C4-2B (cell line): ENCODE measurements at regions not wholly inside any gene's neighbourhood (a gene's known extent, or its start where the extent isn't known, plus 50 kb on each side); places are given as distances from the start of the nearest gene placed in this dataset.

Experiments used
- H3K27ac ChIP-seq: fragments of 450-650 bp; 2 replicates; pipeline ENCODE4 v1.5.1; 2017
- CTCF ChIP-seq: fragments of 450-650 bp; conservative IDR thresholded peaks from 2 replicates; pipeline ENCODE4 v1.5.1; 2017; ENCODE audit warnings: mild to moderate bottlenecking
- ZFX ChIP-seq: fragments of 450-650 bp; IDR thresholded peaks from 2 replicates; pipeline ENCODE4 v1.6.1; 2017

DNA sequence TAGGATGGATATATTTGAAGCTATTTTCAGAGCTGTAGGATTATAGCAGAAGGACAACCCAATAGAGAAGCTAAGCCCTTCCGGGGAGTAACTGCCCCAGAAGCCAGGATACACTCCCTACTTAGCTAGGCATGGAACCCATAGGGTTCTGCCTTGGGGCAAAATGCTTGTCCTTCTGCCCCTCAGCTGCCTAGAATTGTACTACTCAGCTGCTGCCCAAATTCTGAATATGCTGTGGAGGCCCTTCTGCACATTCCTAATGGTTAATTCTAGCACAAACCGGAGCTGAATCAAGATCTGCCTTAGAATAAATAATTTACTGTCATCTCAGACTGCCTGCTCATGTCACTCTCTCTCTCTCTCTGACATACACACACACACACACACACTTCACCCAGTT is 297.7 kb upstream of the VCX3A start:
- TF ChIP-seq CTCF (no peak), ZFX (no peak)
- H3K27ac ChIP-seq: no peak overlapping the region

GRCh38 chrX:6826856-6827255 is 291.9 kb upstream of the VCX3A start:
- no peak overlapping the region for H3K27ac ChIP-seq
- TF ChIP-seq ZFX: no peak
- no peak for TF ChIP-seq CTCF

DNA sequence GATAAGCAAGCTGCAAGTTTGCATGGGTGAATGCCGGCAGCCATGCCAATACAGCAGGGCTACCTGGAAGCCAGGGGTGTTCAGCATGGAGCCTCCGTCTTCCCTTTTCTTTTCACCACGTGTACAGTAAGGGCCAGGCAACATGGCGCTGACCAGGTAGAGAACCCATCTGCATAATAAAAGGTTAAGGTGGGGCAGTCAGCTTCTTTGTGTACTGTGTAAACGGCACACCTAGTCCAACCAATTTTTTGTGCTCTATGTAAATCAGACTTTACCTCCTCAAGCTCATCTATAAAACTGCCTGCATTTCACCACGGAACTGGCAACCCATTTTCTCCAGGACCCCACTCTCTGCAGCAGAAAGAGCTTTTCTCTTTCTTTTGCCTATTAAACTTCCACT is 286.8 kb upstream of the VCX3A start:
- TF ChIP-seq CTCF: no peak
- no peak for TF ChIP-seq ZFX
- no peak overlapping the region for H3K27ac ChIP-seq

- TF ChIP-seq ZFX (no peak), CTCF (no peak)
- H3K27ac ChIP-seq: no peak overlapping the region
These were observed 279.0 kb upstream of the VCX3A start for GRCh38 chrX:6813836-6814370.

GRCh38 chrX:6812087-6812486 is 277.2 kb upstream of the VCX3A start:
- no peak overlapping the region for H3K27ac ChIP-seq
- TF ChIP-seq CTCF (no peak), ZFX (no peak)

- TF ChIP-seq CTCF: no peak
- TF ChIP-seq ZFX: no peak
- no peak overlapping the region for H3K27ac ChIP-seq
These were observed 275.9 kb upstream of the VCX3A start for GRCh38 chrX:6810776-6811175.

DNA sequence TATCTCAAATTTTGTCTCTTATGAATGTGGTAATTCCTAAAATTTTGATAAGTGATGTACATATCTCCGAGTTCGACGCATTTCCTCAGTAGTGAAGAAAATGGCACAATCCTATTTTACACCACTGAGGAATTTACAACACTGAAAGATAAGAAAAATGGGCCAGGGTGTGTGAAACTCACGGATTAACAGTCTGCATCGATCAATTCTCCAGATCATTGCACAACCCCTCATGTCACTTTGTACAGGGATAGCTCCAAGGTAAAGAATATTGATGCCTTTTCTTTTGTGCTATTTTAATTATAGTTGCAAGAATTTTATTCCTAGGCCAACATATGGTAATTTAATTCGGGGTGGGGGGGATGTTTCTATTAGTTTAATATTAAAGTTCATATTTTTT is 268.7 kb upstream of the VCX3A start:
- TF ChIP-seq ZFX (no peak), CTCF (no peak)
- H3K27ac ChIP-seq: no peak overlapping the region
